LNCAP (cell line): ENCODE measurements at regions not wholly inside any gene's neighbourhood (a gene's known extent, or its start where the extent isn't known, plus 50 kb on each side); places are given as distances from the start of the nearest gene placed in this dataset.

Experiments
- TF ChIP-seq, protein P1 (sequence below): fragments of 450-650 bp; IDR thresholded peaks from 2 replicates; pipeline ENCODE4 v1.5.1; 2017; ENCODE audit warnings: mild to moderate bottlenecking

DNA sequence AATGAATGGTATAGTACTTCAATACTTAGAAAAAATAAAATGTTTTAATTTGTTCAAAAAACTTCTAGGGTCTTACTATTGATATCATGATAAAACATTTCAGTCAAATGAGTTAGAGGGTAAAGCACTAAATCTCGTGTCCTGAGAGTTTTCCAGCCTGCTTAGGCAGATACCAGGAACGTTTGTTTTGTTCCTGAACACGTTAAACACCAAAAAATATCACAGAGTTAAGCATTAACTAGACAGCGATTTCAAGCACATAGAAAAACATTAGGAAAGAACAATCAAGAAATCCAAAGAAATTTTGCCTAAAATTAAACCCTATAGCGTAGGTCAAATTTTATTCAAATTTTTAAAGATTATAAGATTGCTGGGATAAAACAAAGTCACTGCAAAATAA, 204.6 kb upstream of the AGR3 start:
- TF ChIP-seq, protein P1, sequence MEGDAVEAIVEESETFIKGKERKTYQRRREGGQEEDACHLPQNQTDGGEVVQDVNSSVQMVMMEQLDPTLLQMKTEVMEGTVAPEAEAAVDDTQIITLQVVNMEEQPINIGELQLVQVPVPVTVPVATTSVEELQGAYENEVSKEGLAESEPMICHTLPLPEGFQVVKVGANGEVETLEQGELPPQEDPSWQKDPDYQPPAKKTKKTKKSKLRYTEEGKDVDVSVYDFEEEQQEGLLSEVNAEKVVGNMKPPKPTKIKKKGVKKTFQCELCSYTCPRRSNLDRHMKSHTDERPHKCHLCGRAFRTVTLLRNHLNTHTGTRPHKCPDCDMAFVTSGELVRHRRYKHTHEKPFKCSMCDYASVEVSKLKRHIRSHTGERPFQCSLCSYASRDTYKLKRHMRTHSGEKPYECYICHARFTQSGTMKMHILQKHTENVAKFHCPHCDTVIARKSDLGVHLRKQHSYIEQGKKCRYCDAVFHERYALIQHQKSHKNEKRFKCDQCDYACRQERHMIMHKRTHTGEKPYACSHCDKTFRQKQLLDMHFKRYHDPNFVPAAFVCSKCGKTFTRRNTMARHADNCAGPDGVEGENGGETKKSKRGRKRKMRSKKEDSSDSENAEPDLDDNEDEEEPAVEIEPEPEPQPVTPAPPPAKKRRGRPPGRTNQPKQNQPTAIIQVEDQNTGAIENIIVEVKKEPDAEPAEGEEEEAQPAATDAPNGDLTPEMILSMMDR = no peak

DNA sequence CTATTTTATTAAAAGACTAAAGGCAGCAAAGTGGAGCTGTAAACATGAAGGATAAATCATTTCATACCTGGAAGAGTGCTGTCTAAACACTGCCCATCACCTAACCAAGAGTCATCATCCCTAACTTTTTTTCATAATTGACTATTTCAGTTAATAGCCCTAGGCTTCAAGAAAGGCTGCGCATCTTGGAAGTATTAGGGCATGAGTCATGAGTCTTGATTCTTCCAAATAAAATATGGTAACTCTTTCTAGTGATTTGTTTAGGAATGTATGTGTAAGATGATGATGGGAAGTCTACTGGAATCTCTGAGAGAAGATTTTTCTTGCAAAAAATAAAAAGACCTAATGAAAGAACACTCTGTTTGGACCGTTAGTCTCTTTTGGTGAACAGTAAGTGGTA, 207.7 kb upstream of the AHR start:
- TF ChIP-seq, protein P1 = no peak

GRCh38 chr7:17093461-17093860, 205.0 kb upstream of the AHR start:
- TF ChIP-seq, protein P1 = no peak

DNA sequence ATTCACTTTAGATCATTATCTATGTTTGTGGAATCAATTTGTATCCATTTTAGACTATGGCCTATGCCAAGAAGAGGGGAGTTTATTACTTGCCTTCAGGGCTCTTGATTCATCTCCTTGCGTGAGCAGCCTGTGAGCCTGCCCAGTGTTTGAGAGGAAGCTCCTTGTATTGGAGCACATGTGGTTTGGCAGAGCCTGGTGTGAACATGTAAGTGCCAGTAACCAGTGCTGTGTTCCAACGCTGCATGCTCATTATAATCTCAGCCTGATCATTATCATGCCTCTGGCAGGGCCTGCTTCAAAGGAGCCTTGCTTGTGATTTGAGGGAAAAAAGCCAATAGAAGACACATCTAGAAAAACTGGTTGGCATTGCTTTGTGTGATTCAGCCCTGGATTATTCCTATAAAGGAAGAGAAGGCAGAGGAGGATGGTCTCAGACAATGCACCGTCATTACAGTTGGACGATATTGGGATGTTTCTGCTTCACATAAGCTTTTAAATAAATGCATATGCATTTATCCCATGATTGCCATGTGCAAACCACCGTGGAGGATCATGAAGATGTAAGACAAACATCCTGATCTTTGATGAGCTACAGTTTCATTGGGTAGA, 203.4 kb upstream of the AHR start:
- TF ChIP-seq, protein P1 = no peak

- TF ChIP-seq, protein P1 = no peak
Measured at GRCh38 chr7:17095931-17096330, 202.5 kb upstream of the AHR start.

DNA sequence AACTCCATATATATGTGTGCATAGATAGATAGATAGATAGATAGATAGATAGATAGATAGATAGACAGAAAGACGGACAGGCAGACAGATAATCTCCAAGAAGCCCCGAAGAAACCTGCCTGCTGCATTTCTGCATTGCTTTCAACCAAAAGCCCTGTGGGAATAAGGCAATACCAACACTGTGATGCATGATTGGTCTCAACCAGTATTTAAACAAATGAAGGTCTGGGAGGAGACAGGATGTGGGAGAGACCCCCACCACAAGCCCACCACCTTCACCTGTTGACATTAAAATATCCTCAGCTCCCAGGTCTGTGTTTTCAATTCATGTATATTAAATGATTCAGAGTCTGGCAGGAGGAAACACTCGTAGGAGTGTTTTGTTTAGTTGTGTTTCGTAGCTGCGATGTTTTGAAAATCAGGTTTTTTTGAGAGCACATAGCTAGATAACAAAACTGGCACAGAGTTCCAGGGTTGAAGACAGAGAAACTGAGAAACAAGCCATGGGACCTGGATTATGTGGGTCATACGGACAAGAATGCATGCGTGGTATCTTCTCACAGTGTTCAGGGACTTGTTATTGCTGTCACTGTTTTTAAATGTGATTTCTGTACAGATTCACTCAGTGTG, 200.7 kb upstream of the AHR start:
- TF ChIP-seq, protein P1 = no peak

DNA sequence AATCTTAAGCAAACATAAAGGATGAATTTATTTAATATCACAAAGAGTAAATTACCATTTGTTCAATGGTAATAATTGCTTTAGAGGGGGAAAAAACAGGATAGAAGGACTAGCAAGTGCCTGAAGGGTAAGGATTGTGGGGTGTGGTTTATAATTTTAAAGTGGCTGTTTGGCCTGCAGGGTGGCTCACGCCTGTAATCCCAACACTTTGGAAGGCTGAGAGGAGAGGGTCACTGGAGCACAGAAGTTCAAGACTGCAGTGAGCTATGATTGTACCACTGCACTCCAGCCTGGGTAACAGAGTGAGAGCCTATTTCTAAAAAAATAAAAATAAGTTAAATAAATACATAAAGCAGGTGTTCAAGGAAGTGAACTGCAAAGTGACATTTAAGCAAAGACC, 199.9 kb upstream of the AHR start:
- TF ChIP-seq, protein P1 = no peak
